Upper lobe of left lung (tissue), 6 donors: ENCODE measurements at regions not wholly inside any gene's neighbourhood (a gene's known extent, or its start where the extent isn't known, plus 50 kb on each side); places are given as distances from the start of the nearest gene placed in this dataset.

Source experiments
- ATAC-seq, 2 donors: fragments of 200-7000 bp; cut with Tn5 transposase; one replicate each; pipeline ENCODE4 v1.9.1; 2022; ENCODE audit warnings: mild to moderate bottlenecking in 2 of 2, moderate library complexity in 2 of 2; ENCODE audit not compliant: low FRiP score in 2 of 2
- DNase-seq, 2 donors: peaks; one replicate each; pipeline ENCODE4 v3.0.0-alpha.2; 2019 to 2020
- H3K27ac ChIP-seq, 4 donors: fragments of 200-600 bp; sonication (generic); one replicate each; pipeline ENCODE4 v1.5.1; 2016 to 2019
- H3K27me3 ChIP-seq, 4 donors: fragments of 200-600 bp; sonication (generic); one replicate each; pipeline ENCODE4 v1.5.1; 2017 to 2019
- H3K36me3 ChIP-seq, 4 donors: fragments of 200-600 bp; sonication (generic); one replicate each; pipeline ENCODE4 v1.5.1; 2016 to 2019
- H3K4me1 ChIP-seq, 4 donors: fragments of 200-600 bp; sonication (generic); one replicate each; pipeline ENCODE4 v1.5.1; 2018 to 2019
- H3K4me3 ChIP-seq, 4 donors: fragments of 200-600 bp; sonication (generic); one replicate each; pipeline ENCODE4 v1.5.1; 2017 to 2019; ENCODE audit warnings: mild to moderate bottlenecking in 2 of 4, moderate library complexity in 1 of 4
- H3K9me3 ChIP-seq, 4 donors: fragments of 200-600 bp; sonication (generic); one replicate each; pipeline ENCODE4 v1.5.1; 2018 to 2019
- CTCF ChIP-seq, 6 experiments: fragments of 450-650 bp in 4 of 6; fragments of 200-600 bp in 2 of 6; sonication (generic) in 2 of 6; IDR thresholded peaks; one replicate each; pipeline ENCODE4 v1.5.1; 2016 to 2019; ENCODE audit warnings: antibody characterized with exemption in 6 of 6
- EP300 ChIP-seq, 4 donors: sonication (generic); formaldehyde crosslinking; IDR thresholded peaks; one replicate each; pipeline ENCODE4 v1.5.1; 2017; ENCODE audit warnings: antibody characterized with exemption in 4 of 4, control low read depth in 2 of 4
- POLR2A ChIP-seq, 4 donors: fragments of 450-650 bp; IDR thresholded peaks; one replicate each; pipeline ENCODE4 v1.5.1; 2016 to 2017; ENCODE audit warnings: antibody characterized with exemption in 4 of 4, mild to moderate bottlenecking in 2 of 4
- POLR2AphosphoS5 ChIP-seq, 2 donors: sonication (generic); formaldehyde crosslinking; IDR thresholded peaks; one replicate each; pipeline ENCODE4 v1.5.1; 2017; ENCODE audit warnings: antibody characterized with exemption in 2 of 2
- WGBS, 2 donors: methylation state at CpG; one replicate each; pipeline ENCODE4 v1.1.5; 2017 to 2018; 5-methylcytosine and 5-hydroxymethylcytosine counted together
- donor health status: DM: no; HTN: no; CAD: no; lungs with moderate emphysema.
- donor health status: DM: no; HTN: yes; CAD: no; lungs with severe emphysema.

- no peak overlapping the region for H3K4me3 ChIP-seq
- H3K36me3 ChIP-seq: no peaks in the 10 kb centered on the region
- 71 to 75% methylated on average over 4 of the region's 4 CpGs for WGBS, 2 donors
- H3K27me3 ChIP-seq: no peaks in the 10 kb centered on the region
- no peak overlapping the region for H3K27ac ChIP-seq
- no peaks in the 10 kb centered on the region for H3K4me1 ChIP-seq
- DNase-seq (peak in 1 of 2 donors; percentile 27), ATAC-seq (no peak)
- TF ChIP-seq EP300 (IDR thresholded peaks at IDR 0.05) (no peak), POLR2AphosphoS5 (IDR thresholded peaks at IDR 0.05) (no peak), POLR2A (IDR thresholded peaks at IDR 0.05) (no peak), CTCF (IDR thresholded peaks at IDR 0.05) (no peak)
- no peaks in the 10 kb centered on the region for H3K9me3 ChIP-seq
Observed at GRCh38 chr18:23387265-23387664, 65.8 kb upstream of the RIOK3 start.

GRCh38 chr18:23388357-23388756 is 64.7 kb upstream of the RIOK3 start:
- Histone ChIP-seq H3K9me3 (no peaks in the 10 kb centered on the region), H3K36me3 (no peaks in the 10 kb centered on the region), H3K27ac (no peak overlapping the region), H3K4me1 (no peaks in the 10 kb centered on the region), H3K4me3 (no peak overlapping the region), H3K27me3 (no peaks in the 10 kb centered on the region)
- ATAC-seq (no peak), DNase-seq (no peak)
- WGBS, 2 donors: 96 to 99% methylated on average over 4 of the region's 4 CpGs
- no peak for TF ChIP-seq EP300 (IDR thresholded peaks at IDR 0.05)
- TF ChIP-seq POLR2A (IDR thresholded peaks at IDR 0.05): no peak
- TF ChIP-seq POLR2AphosphoS5 (IDR thresholded peaks at IDR 0.05): no peak
- no peak for TF ChIP-seq CTCF (IDR thresholded peaks at IDR 0.05)

GRCh38 chr18:23391156-23391555 is 61.9 kb upstream of the RIOK3 start:
- no peak overlapping the region for H3K27ac ChIP-seq
- TF ChIP-seq EP300 (IDR thresholded peaks at IDR 0.05) (no peak), POLR2AphosphoS5 (IDR thresholded peaks at IDR 0.05) (no peak), POLR2A (IDR thresholded peaks at IDR 0.05) (no peak), CTCF (IDR thresholded peaks at IDR 0.05) (no peak)
- no peak for ATAC-seq
- WGBS, 2 donors: 94 to 98% methylated on average over 3 of the region's 3 CpGs
- H3K27me3 ChIP-seq: no peaks in the 10 kb centered on the region
- DNase-seq: no peak
- H3K4me1 ChIP-seq: no peaks in the 10 kb centered on the region
- H3K9me3 ChIP-seq: no peaks in the 10 kb centered on the region
- no peaks in the 10 kb centered on the region for H3K36me3 ChIP-seq
- no peak overlapping the region for H3K4me3 ChIP-seq

- Histone ChIP-seq H3K27ac (no peak overlapping the region), H3K4me1 (peaks cover 0 to 5% (median 0%) of the 10 kb centered on the region in 4 donors), H3K4me3 (no peak overlapping the region), H3K9me3 (no peaks in the 10 kb centered on the region), H3K27me3 (no peaks in the 10 kb centered on the region), H3K36me3 (no peaks in the 10 kb centered on the region)
- no peak for ATAC-seq
- WGBS, 2 donors: 67 to 77% methylated on average over 3 of the region's 3 CpGs
- TF ChIP-seq EP300 (IDR thresholded peaks at IDR 0.05) (no peak), POLR2A (IDR thresholded peaks at IDR 0.05) (no peak), CTCF (IDR thresholded peaks at IDR 0.05) (no peak), POLR2AphosphoS5 (IDR thresholded peaks at IDR 0.05) (no peak)
- DNase-seq: no peak
Observed at GRCh38 chr18:23397907-23398306, 55.2 kb upstream of the RIOK3 start.

- no peak for ATAC-seq
- H3K36me3 ChIP-seq: no peaks in the 10 kb centered on the region
Observed at GRCh38 chr18:23398401-23398800, 54.7 kb upstream of the RIOK3 start.

More at GRCh38 chr18:23398401-23398800, 54.7 kb upstream of the RIOK3 start:
- Histone ChIP-seq H3K27me3 (no peaks in the 10 kb centered on the region), H3K27ac (no peak overlapping the region), H3K9me3 (no peaks in the 10 kb centered on the region), H3K4me3 (no peak overlapping the region), H3K4me1 (peaks cover 0 to 5% (median 0%) of the 10 kb centered on the region in 4 donors)
- TF ChIP-seq POLR2A (IDR thresholded peaks at IDR 0.05): no peak
- no peak for TF ChIP-seq POLR2AphosphoS5 (IDR thresholded peaks at IDR 0.05)
- no peak for TF ChIP-seq CTCF (IDR thresholded peaks at IDR 0.05)
- no peak for DNase-seq
- 86 to 91% methylated on average over 4 of the region's 4 CpGs for WGBS, 2 donors
